ENCODE measurements at regions not wholly inside any gene's neighbourhood (a gene's known extent, or its start where the extent isn't known, plus 50 kb on each side); places are given as distances from the start of the nearest gene placed in this dataset.

GRCh38 chr9:14418941-14419937 lies 105.3 kb upstream of the NFIB start (continued):
- TF ChIP-seq ZNF462 (CRISPR knock-in tag; IDR thresholded peaks at IDR 0.05) (no peak), CTCF (conservative IDR thresholded peaks at IDR 0.05; ENCODE audit: low read depth in 2 of 2) (no peak), ZNF331 (CRISPR knock-in tag; IDR thresholded peaks at IDR 0.05; ENCODE audit: low read depth) (no peak)

GRCh38 chr9:14418301-14418940 lies 104.5 kb upstream of the NFIB start:
- Mint-ChIP-seq H3K4me1 (peaks cover 48% of the 10 kb centered on the region), H3K9me3 (no peaks in the 10 kb centered on the region), H3K4me3 (no peak overlapping the region), H3K27ac (peak overlapping the region; percentile 24), H3K36me3 (ENCODE audit: low read depth) (no peaks in the 10 kb centered on the region), H3K27me3 (ENCODE audit: insufficient read depth, low read depth, poor library complexity) (no peaks in the 10 kb centered on the region)
- TF ChIP-seq EZH2phosphoT487 (IDR thresholded peaks at IDR 0.05; ENCODE audit: unreplicated experiment) (no peak), ZNF331 (CRISPR knock-in tag; IDR thresholded peaks at IDR 0.05; ENCODE audit: low read depth) (no peak), STAT1 (IDR thresholded peaks at IDR 0.05; ENCODE audit: unreplicated experiment) (no peak)
- H3K9me2 ChIP-seq (ENCODE audit: insufficient read depth) = no peaks in the 10 kb centered on the region; the same call in 1 of the 2 replicates
- no peaks in the 10 kb centered on the region for H3K36me3 ChIP-seq (ENCODE audit: insufficient read depth)
- H3K4me1 ChIP-seq (ENCODE audit: insufficient read depth) = peaks cover 30% of the 10 kb centered on the region
- ATAC-seq (peak; percentile 74), DNase-seq (ENCODE audit: low spot score) (peak; percentile 26)
- peak overlapping the region; percentile 91; the same call in 1 of the 2 replicates for H2AFZ ChIP-seq
- peak overlapping the region; percentile 28; the same call in 1 of the 2 replicates for H3K27ac ChIP-seq (ENCODE audit: low read depth)
- peak overlapping the region; percentile 52; the same call in 1 of the 2 replicates for H3K4me2 ChIP-seq
- 0 out of 2 replicates have a peak overlapping the region, but pooled peaks have one; percentile 15 for H3K4me3 ChIP-seq
- H3F3A ChIP-seq (replicated peaks; ENCODE audit: low read depth) = no peaks in the 10 kb centered on the region
- H3K79me2 ChIP-seq (replicated peaks; ENCODE audit: insufficient read depth) = no peaks in the 10 kb centered on the region
- no peaks in the 10 kb centered on the region for H4K20me1 ChIP-seq (replicated peaks; ENCODE audit: insufficient read depth)
- H3K27me3 ChIP-seq (ENCODE audit: insufficient read depth) = no peaks in the 10 kb centered on the region
